ENCODE measurements at regions not wholly inside any gene's neighbourhood (a gene's known extent, or its start where the extent isn't known, plus 50 kb on each side); places are given as distances from the start of the nearest gene placed in this dataset.

GRCh38 chr5:58077416-58077815 lies 382.5 kb downstream of the PLK2 start:
- H3K4me1 ChIP-seq (ENCODE audit: control insufficient read depth, extremely low read depth, insufficient read depth, low read length), result no peaks in the 10 kb centered on the region
- H3K9ac ChIP-seq (ENCODE audit: control insufficient read depth, extremely low read depth, insufficient read depth, low read length), result no peak overlapping the region
- H3K4me2 ChIP-seq (ENCODE audit: control insufficient read depth, extremely low read depth, insufficient read depth, low read depth, low read length), result no peak overlapping the region
- no peaks in the 10 kb centered on the region for H3K36me3 ChIP-seq (ENCODE audit: control insufficient read depth in 2 of 2, extremely low read depth in 1 of 2, insufficient read depth in 2 of 2, low read length in 2 of 2)
- H3K9me3 ChIP-seq (ENCODE audit: control insufficient read depth, low read depth, low read length), result no peaks in the 10 kb centered on the region
- dilution Hi-C loops (cut with MboI; ENCODE audit: extremely low pct_ligation_motif_present, low sequenced_read_pairs), result no loop called here
- DNase-seq (ENCODE audit: low read depth, low spot score) (no peak), FAIRE-seq (no peak)
- no peak overlapping the region for H3K27ac ChIP-seq (ENCODE audit: control insufficient read depth, insufficient read depth, low read length)
- no peaks in the 10 kb centered on the region for H3K79me2 ChIP-seq (ENCODE audit: control insufficient read depth, insufficient read depth, low read length)
- no peaks in the 10 kb centered on the region for H3K9me1 ChIP-seq (ENCODE audit: control insufficient read depth, extremely low read depth, insufficient read depth, low read length)
- TF ChIP-seq CTCF (optimal IDR thresholded peaks at IDR 0.05 in 1 of 3, IDR thresholded peaks at IDR 0.05 in 1 of 3, conservative IDR thresholded peaks at IDR 0.05 in 1 of 3; ENCODE audit: extremely low read depth in 1 of 3, insufficient read depth in 2 of 3, low read length in 3 of 3) (no peak), EZH2 (IDR thresholded peaks at IDR 0.05; ENCODE audit: low read length) (no peak)
- no peaks in the 10 kb centered on the region for H4K20me1 ChIP-seq (ENCODE audit: control insufficient read depth, extremely low read depth, insufficient read depth, low read length)
- H3K27me3 ChIP-seq (ENCODE audit: control insufficient read depth, extremely low read depth, insufficient read depth, low read length), result no peaks in the 10 kb centered on the region
- no peak overlapping the region for H2AFZ ChIP-seq (ENCODE audit: control insufficient read depth, low read length)
- H3K4me3 ChIP-seq (ENCODE audit: control insufficient read depth in 2 of 3, extremely low read depth in 1 of 3, insufficient read depth in 2 of 3, low read depth in 1 of 3, low read length in 3 of 3), result no peak overlapping the region

GRCh38 chr5:58076483-58077257 lies 383.2 kb downstream of the PLK2 start:
- Histone ChIP-seq H3K36me3 (ENCODE audit: control insufficient read depth in 2 of 2, extremely low read depth in 1 of 2, insufficient read depth in 2 of 2, low read length in 2 of 2) (no peaks in the 10 kb centered on the region), H4K20me1 (ENCODE audit: control insufficient read depth, extremely low read depth, insufficient read depth, low read length) (no peaks in the 10 kb centered on the region), H2AFZ (ENCODE audit: control insufficient read depth, low read length) (no peak overlapping the region), H3K9me1 (ENCODE audit: control insufficient read depth, extremely low read depth, insufficient read depth, low read length) (no peaks in the 10 kb centered on the region), H3K4me2 (ENCODE audit: control insufficient read depth, extremely low read depth, insufficient read depth, low read depth, low read length) (no peak overlapping the region), H3K4me1 (ENCODE audit: control insufficient read depth, extremely low read depth, insufficient read depth, low read length) (no peaks in the 10 kb centered on the region), H3K9me3 (ENCODE audit: control insufficient read depth, low read depth, low read length) (no peaks in the 10 kb centered on the region), H3K9ac (ENCODE audit: control insufficient read depth, extremely low read depth, insufficient read depth, low read length) (no peak overlapping the region), H3K4me3 (ENCODE audit: control insufficient read depth in 2 of 3, extremely low read depth in 1 of 3, insufficient read depth in 2 of 3, low read depth in 1 of 3, low read length in 3 of 3) (no peak overlapping the region), H3K27ac (ENCODE audit: control insufficient read depth, insufficient read depth, low read length) (no peak overlapping the region), H3K79me2 (ENCODE audit: control insufficient read depth, insufficient read depth, low read length) (no peaks in the 10 kb centered on the region), H3K27me3 (ENCODE audit: control insufficient read depth, extremely low read depth, insufficient read depth, low read length) (no peaks in the 10 kb centered on the region)
- FAIRE-seq (no peak), DNase-seq (ENCODE audit: low read depth, low spot score) (no peak)
- dilution Hi-C loops (cut with MboI; ENCODE audit: extremely low pct_ligation_motif_present, low sequenced_read_pairs), result no loop called here
- TF ChIP-seq EZH2 (IDR thresholded peaks at IDR 0.05; ENCODE audit: low read length) (no peak), CTCF (optimal IDR thresholded peaks at IDR 0.05 in 1 of 3, IDR thresholded peaks at IDR 0.05 in 1 of 3, conservative IDR thresholded peaks at IDR 0.05 in 1 of 3; ENCODE audit: extremely low read depth in 1 of 3, insufficient read depth in 2 of 3, low read length in 3 of 3) (no peak)
